Cardiac septum (tissue), 1 donor: ENCODE measurements at regions not wholly inside any gene's neighbourhood (a gene's known extent, or its start where the extent isn't known, plus 50 kb on each side); places are given as distances from the start of the nearest gene placed in this dataset.
"Not testable (repeated sequence)": the region's sequence is repeated elsewhere in the genome, so short reads cannot be mapped to it uniquely, and the experiment has no call there.

Experiments
- DNase-seq: peaks from one replicate; pipeline ENCODE4 v3.0.0-alpha.2; 2020; ENCODE audit warnings: low spot score
- intact Hi-C: fragments of 100-400 bp; cut with DNase I; formaldehyde crosslinking; loops from one replicate; pipeline ENCODE4 v1.14.0; 2022
- donor health status: DM: no; HTN: no; CAD: no.

- DNase-seq, intact Hi-C loops: not testable (repeated sequence)
These were observed 59.2 kb upstream of the CCDC180 start for GRCh38 chr9:97248252-97248651.

DNA sequence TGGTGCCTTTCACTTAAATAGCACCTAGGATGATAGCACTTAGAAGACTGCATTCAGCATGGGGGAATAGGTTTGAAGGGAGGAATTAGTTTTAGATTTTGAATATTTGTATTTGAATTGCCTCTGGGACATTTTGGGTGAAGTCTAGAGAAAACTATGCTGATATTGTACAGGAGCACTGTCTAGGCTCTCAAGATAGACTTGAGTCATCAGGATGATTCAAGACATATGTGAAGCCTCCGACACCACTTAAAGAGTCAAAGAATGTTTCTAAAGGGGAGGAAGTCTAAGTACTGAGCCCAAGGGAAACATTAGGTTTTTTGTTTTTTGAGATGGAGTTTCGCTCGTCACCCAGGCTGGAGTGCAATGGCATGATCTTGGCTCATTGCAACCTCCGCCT, 63.9 kb upstream of the CCDC180 start:
- intact Hi-C loops = no loop called here
- DNase-seq = no peak

GRCh38 chr9:97241430-97241829, 66.0 kb upstream of the CCDC180 start:
- intact Hi-C loops, DNase-seq: not testable (repeated sequence)

DNA sequence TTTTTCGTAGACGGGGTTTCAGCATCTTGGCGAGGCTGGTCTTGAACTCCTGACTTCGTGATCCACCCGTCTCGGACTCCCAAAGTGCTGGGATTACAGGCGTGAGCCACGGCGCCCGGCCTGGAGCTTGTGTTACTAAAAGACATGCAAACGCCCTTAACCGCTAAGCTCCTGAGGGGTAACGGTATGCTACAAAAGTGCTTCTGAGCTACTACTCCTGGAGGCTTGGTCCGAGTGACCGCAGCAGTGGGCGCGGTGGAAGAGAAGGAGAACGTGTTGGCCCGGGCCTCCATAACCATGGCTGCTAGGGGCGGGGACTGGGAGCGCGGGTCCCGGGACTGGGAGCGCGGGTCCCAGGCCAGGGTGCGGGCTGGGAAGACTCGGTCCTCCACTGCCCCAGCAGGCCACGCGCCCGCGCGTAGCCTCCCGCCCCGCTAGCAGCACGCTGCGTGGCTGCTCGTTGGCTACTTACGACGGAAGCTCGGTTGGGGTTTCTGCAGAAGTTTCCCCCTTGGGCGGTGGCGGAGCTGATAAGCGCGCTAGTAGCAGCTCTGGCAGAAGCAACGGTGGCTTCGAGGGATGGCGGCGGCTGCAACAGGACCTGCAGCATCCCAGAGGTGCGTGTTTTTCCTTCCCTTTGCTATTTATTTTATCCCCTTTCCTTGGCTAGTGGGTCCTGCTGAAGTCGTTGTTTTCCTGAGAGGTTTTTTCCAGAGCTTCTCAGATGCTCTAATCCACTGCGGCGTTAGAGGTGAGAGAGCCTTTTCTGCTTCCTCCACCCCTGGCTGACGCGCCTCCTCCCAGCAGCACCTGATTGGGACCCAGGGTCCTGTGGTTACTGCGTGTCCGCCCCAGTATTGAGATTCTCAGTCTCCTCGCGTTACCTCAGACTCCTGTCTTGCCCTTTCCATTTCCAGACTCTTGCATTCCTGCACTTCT, 69.2 kb upstream of the CCDC180 start:
- DNase-seq = peak; percentile 92
- intact Hi-C loops = no loop called here

GRCh38 chr9:97237311-97237786, 70.1 kb upstream of the CCDC180 start:
- DNase-seq = no peak
- intact Hi-C loops = no loop called here

GRCh38 chr9:97233009-97233400, 74.5 kb upstream of the CCDC180 start:
- intact Hi-C loops, DNase-seq: not testable (repeated sequence)

DNA sequence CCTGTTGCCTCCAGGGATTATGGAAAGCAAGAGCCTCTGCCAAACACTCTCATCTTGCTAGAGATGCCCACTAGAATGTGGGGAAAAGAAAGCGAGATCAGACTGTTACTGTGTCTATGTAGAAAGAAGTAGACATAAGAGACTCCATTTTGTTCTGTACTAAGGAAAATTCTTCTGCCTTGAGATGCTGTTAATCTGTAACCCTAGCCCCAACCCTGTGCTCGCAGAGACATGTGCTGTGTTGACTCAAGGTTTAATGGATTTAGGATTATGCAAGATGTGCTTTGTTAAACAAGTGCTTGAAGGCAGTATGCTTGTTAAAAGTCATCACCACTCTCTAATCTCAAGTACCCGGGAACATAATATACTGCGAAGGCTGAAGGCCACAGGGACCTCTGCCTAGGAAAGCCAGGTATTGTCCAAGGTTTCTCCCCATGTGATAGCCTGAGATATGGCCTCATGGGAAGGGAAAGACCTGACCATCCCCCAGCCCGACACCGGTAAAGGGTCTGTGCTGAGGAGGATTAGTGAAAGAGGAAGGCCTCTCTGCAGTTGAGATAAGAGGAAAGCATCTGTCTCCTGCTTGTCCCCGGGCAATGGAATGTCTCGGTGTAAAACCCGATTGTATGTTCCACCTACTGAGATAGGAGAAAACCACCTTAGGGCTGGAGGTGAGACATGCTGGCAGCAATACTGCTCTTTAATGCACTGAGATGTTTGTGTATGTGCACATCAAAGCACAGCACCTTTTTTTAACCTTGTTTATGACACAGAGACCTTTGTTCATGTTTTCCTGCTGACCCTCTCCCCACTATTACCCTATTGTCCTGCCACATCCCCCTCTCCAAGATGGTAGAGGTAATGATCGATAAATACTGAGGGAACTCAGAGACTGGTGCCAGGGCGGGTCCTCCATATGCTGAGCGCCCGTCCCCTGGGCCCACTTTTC, 75.1 kb upstream of the CCDC180 start:
- DNase-seq, intact Hi-C loops: not testable (repeated sequence)

GRCh38 chr9:97222393-97222792, 85.1 kb upstream of the CCDC180 start:
- DNase-seq, intact Hi-C loops: not testable (repeated sequence)

- DNase-seq, intact Hi-C loops: not testable (repeated sequence)
These were observed 85.7 kb upstream of the CCDC180 start for GRCh38 chr9:97221478-97222355.

- no peak for DNase-seq
- intact Hi-C loops = no loop called here
These were observed 86.5 kb upstream of the CCDC180 start for GRCh38 chr9:97220894-97221477.

GRCh38 chr9:97220396-97220795, 87.1 kb upstream of the CCDC180 start:
- DNase-seq, intact Hi-C loops: not testable (repeated sequence)

- DNase-seq, intact Hi-C loops: not testable (repeated sequence)
These were observed 87.9 kb upstream of the CCDC180 start for GRCh38 chr9:97219443-97220140.

DNA sequence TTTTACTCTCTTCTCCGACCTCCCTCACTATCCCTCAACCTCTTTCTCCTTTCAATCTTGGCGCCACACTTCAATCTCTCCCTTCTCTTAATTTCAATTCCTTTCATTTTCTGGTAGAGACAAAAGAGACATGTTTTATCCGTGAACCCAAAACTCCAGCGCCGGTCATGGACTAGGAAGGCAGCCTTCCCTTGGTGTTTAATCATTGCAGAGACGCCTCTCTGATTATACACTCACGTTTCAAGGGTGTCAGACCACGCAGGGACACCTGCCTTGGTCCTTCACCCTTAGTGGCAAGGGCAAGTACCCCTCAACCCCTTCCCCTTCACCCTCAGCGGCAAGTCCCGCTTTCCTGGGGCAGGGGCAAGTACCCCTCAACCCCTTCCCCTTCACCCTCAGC, 92.3 kb upstream of the CCDC180 start:
- intact Hi-C loops, DNase-seq: not testable (repeated sequence)

- DNase-seq, intact Hi-C loops: not testable (repeated sequence)
These were observed 92.9 kb upstream of the CCDC180 start for GRCh38 chr9:97214556-97214955.

GRCh38 chr9:97199683-97200082, 107.8 kb upstream of the CCDC180 start:
- DNase-seq, intact Hi-C loops: not testable (repeated sequence)

DNA sequence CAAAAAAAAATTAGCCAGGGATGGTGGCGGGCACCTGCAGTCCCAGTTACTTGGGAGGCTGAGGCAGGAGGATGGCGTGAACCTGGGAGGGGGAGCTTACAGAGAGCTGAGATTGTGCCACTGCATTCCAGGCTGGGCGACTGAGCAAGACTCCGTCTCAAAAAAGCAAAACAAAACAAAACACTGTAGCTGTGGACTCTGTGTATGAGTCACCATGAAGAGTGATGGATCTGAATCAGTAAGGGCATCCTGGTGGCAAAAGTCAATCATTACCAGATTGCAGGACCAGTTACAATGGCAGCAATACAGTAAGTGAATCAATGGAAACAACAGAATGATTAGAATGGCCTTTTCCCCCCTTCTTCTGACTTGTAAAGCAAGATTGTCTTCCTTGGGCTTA, 113.7 kb upstream of the CCDC180 start:
- DNase-seq, intact Hi-C loops: not testable (repeated sequence)

GRCh38 chr9:97188545-97188944, 118.9 kb upstream of the CCDC180 start:
- intact Hi-C loops = no loop called here
- DNase-seq = no peak

GRCh38 chr9:97187706-97188105, 119.8 kb upstream of the CCDC180 start:
- DNase-seq, intact Hi-C loops: not testable (repeated sequence)
